DMS79 (cell line): ENCODE measurements at regions not wholly inside any gene's neighbourhood (a gene's known extent, or its start where the extent isn't known, plus 50 kb on each side); places are given as distances from the start of the nearest gene placed in this dataset.

Experiments
- DNase-seq: peaks from one replicate; lab custom pipeline; 2025; lab: John Stamatoyannopoulos, UW

DNA sequence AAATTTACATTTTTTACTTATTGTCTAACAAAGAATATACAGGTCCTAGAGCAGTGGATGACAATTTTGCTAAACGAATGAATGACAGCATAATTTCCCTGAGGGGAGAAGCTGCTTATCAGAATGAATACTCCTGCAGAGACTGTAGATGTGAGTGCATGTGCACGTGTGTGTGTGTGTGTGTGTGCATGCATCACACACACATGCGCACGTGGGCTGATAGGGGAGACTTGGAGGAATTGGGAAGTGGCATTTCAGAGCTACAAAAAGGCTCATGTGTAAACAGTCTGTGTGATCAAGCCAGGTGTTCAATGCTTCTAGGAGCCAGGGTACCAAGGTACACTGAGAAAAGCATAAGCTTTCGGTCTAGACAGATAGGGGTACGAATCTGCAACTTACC, 93.5 kb upstream of the SASH1 start:
- no peak for DNase-seq

DNA sequence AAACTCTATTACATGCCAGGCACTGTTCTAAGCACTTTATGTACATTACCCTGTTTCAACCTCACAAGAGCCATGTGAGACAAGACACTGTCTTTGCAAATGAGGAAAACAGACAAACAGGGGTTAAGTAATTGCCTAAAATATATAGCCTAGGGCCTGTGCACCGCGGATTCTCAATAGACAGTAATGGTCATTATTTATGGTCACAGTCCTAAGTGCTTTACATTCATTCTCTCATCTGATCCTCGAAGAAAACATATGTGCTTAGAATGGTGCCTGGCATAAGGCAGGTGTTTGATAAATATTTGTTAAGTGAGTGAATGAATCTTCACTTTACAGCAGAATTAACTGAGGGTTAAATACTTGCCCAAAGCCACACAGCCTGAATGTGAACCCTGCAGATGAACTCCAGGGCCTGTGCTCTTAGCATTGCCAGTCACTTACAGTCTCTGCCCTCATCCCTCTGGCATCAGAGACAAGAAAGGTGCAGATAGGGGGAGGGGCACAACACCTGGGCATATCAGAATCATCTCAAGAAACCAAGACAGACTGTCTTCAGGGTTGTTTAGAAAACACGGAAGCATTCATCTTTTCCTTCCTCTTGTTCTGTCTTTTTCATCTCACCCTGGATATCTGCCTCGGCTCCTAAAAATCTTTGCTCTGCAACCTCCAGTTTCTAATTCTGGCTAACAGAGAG, 92.8 kb upstream of the SASH1 start:
- no peak for DNase-seq

DNA sequence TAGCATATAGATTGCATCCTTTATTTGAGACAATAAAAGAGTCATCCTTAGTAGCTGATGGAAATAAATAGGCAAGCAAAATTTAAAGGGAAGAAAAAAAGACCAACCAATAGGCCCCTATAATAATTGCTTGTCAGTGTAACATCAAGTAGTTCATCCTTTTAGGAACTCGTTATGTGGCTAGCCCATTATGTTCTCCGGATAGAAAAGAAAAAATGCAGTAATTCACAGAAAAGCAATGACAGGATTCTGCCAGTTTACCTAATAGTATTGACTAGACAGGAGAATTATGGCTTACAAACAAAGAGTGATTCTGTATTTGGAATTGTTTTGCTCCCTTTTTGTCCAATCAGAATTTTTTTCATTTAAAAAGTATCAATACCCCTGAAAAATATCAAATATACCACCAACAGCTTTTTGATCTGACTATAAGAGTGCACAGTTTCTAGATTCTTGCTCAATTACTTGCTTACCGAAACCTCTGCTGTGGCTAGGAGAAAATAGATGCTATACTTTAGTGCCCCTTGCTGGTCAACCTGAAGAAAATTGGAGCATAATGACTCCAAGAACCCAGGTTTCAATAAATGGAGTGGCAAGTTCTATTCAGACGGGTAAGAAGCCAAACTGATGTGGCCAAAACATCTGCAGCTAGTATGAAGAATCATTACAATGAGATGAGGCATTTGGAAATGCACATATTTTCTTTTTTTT, 91.5 kb upstream of the SASH1 start:
- no peak for DNase-seq

DNA sequence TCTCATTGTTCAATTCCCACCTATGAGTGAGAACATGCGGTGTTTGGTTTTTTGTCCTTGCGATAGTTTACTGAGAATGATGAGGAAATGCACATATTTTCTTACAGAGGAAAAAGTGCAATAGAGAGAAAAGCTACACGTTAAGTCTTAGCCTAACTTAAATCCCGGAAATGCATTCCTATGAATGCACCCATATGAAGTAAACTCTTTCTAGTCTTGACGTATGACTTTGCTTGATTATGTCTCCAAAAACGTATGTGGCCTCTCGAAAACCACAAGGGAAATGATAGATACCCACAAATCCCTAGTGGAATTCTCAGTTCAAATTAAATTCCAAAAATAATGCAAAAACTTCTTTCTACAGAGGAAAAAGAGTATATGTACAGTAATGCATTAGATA, 90.7 kb upstream of the SASH1 start:
- no peak for DNase-seq

DNA sequence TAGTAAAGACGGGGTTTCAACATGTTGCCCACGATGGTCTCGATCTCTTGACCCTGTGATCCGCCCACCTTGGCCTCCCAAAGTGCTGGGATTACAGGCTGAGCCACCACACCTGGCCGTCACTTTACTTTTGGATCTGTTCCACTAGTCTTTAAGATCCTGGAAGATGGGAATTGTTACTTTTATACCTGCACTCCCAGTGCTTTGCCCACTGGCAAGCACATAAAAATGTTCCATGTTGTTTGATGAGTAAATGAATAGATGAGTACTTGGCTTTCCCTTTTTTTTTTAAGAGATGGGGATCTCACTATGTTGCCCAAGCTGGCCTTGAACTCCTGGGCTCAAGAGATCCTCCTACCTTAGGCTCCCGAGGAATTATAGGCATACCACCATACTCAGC, 84.8 kb upstream of the SASH1 start:
- DNase-seq = no peak

DNA sequence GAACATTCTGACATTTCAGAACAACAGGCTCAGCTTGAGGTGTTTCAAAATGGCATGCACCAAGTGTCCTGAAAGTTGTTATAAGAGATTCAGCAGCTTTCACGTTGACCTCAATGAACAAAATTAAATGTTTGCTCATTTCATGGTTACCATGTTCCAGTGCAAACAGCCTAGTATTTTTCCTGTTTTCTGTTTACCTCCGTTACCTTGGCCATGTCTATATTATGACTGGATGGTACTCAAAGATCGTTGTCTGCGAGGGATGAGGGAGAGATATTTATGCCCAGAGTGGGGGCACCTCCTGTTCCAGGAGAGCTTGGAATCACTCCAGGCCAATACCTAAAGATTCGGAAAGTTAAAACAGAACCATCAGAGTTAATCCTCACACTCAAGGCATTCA, 83.8 kb upstream of the SASH1 start:
- DNase-seq = no peak

DNA sequence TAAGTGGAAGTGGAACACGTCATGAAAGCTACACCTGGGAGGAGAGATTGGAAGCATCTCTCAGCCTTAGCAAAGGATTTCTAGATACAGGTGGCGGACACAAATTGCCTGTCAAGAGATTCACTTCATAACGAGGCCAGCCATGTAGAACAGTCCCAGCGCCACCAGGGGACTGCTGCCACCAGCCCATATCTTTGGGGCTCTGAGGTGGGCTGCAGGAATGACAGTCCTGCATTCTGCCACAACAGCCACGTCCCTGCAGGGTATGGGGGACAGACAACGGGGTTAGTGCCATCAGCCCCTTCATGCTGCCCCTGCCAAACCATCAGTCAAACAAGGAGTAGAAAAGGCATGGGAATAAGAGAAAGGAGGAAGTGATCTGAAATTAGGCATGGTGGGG, 81.2 kb upstream of the SASH1 start:
- DNase-seq = no peak

DNA sequence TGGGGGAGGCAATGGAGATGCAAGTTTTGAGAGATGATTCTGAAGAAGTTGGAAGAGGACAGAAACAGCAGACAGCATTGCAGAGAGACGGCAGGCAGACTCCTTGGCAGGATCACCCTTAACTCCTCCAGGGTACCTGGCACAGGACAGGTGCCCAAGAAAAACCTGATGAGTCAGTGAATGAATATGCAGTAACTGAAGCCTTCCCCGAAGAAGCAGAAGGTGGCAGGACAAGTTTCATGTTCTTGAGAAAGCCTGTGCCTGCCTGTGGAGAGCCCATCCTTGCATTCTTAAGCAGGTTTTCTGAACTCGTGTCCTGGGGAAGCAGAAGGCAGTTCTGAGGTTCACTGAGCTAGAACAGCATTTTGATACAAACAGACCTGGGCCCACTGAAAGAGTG, 79.6 kb upstream of the SASH1 start:
- DNase-seq = no peak

DNA sequence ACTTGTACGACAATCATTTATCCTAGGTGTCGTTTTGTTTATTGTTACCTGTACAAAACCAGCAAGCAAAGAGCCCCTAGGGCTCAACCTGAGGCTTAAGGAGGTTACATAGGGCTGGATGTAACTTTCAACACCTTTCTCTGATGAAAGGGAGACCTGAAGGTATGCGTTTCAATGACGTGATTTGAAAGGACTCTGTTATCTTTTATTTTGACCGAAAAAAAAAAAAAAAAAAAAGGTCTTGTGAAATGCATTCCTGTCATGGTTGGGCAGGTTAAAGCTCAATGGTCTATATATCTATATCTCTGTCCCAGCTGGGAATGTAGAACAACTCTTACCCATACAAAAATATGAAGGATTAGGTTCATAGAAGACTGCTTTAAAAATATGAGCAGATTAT, 78.7 kb upstream of the SASH1 start:
- no peak for DNase-seq

DNA sequence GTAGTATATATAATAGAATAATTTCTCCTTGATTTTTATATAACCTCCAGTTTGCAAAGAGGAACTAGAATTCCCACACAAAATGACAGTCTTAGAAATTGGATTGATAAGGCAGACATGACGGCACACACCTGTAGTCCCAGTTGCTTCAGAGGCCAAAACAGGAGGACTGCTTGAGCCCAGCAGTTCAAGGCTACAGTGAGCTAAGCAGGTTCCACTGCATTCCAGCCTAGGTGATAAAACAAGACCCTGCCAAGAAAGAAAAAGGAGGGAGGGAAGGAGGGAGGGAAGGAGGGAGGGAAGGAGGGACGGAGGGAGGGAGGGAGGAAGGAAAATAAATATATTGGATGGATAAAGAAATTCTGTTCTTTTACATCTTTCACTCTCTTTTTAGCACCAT, 77.6 kb upstream of the SASH1 start:
- no peak for DNase-seq

DNA sequence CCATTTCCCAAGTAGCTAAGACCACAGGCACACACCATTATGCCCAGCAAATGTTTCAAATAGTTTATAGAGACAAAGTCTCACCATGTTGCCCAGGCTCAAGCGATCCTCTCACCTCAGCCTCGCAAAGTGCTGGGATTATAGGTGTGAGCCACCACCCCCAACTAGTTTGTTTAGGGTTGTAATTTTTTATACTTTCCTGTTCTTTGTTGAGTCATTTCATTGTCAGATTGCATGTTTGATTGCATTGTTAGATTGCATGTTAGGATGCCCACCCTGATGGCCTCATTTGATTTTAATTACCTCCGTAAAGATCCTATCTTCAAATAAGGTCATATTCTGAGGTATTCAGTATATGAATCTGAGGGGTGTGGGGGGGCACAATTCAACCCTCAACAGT, 73.3 kb upstream of the SASH1 start:
- no peak for DNase-seq

DNA sequence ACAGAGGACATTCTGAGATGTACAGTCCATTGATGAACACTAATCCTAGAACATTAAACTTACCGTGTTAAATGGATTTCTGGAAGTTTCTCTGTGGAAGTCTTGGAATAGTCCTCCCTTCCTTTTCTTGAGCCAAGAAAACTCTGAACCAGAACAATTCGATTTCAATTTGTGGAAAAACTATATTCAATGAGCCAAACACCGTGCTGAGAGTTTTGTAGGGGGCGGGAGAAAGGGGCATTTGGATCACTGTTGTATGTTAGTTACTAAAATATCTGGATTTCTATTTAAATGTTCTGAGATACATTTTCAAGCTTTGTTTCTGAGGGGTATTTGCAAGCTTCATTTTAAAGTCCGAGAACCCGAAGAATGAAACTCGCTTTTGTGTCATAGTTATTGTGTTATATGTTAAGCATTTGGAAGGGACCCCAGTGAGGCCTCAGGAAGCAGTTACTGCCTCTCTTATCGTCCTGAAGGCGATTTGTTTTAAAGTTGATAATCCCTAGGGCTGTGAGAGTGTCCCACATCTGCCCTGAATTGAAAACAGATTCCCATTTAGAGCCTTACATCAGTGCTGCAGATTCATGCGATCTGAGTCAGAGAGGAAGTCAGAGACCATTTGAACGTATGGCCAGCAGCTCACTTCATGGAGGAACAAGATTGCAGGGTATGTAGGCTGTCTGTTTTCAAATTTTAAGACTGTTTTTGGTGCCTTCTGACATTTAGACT, 70.8 kb upstream of the SASH1 start:
- DNase-seq = no peak

DNA sequence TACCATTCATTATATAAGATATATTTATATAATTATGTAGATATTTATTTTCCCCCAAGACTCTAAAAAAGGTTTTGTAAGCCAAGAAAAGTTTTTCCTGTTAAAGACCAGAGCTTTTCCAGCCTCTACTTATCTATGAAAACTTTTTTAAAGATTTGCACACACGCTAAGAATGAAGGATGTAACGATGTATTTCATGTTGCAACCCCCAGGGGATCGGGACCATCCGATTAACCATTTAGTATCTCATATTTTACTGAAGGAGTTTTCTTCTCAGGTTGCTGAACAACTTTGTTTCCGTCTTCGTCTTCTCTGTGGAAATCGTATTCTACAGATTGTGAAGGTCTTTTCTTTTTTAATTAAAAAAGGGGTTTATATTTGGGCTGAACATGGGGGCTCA, 70.0 kb upstream of the SASH1 start:
- no peak for DNase-seq

DNA sequence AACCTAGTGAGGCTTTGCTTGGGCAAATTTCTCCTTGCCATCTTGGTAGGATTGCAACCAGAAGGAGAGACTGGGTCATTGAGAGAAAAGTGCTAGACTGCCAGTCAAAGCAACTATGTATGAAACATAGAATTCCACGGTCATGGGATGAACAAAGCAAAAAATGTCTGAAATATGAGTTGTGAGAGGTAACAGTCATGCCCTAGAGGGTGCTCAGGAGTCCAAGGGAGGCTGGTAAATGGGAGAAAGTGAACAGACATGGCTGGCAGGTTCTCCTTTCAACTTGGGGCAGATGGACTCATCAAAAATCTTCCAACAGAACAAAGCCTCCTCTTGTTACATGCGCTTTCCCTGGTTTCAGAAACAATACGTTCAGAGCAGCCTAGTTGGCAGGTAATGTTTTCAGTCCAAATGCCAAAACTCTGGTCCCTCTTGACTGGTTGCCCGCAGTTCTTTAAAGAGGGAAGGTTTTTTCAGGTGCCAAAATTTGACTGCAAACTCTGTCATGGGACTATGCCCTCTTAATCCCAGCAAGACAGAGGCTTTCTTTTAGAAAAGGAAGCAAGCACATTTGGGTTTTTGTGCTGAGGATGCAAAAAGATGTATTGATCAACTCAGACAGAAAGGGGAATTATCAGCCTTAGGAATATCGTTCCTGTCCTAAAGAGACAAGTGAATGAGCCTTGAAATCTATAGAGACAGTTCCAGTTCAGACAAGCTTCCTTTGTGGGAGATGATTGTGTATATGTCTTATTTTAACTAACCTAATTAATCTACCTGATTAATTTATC, 68.5 kb upstream of the SASH1 start:
- no peak for DNase-seq

DNA sequence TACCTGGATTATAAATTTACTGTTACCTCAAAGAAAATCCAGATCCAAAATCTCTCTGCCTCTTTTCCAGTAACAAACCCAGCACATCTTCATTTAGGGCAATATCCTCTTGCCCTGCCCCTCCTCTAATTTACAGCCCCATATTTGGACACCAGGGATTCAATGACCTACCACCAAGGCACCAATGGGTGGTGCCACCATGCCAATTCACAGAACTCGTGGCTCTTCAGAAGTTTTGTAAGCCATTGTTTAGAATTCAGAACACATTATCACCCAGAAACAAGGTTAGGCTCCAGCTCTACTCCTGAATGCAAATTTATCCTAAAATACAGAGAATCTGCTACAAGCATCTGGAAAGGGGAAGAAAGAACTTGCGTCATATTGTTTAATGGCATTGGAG, 67.8 kb upstream of the SASH1 start:
- no peak for DNase-seq

DNA sequence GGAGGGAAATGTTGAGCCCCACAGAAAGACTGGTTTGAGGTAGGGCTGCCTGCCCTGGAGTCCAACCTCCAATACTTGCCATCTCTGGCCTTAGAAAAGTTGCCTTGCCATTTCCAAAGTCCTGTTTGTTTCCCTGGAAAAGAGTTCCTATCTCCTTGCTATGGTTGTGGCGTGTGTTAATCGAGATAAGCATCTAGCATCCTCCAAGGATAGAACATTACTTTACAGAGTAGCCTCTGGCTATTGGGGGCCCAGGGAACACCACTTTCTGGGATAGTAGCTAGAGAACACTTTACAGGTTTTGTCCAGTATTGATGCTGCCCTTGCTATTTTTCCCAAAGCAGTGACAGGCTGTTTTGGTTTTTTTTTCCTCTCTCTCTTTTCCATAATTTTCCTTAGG, 57.4 kb upstream of the SASH1 start:
- no peak for DNase-seq

DNA sequence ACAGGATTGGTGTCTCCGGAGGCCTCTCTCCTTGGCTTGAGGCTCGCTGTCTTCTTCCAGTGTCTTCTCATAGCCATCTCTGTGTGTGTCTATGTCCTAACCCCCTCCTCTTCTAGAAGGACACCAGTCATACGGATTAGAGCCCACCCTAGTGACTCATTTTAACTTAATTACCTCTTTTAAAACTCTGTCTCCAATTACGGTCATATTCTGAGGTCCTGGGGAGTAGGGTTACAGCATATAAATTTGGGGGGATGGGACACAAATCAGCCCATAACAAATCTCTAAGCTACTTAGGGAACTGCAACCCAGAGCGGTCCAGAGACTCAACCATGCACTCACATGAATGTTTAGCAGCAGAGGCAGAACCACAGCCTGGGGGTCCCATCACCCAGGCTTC, 56.1 kb upstream of the SASH1 start:
- no peak for DNase-seq

DNA sequence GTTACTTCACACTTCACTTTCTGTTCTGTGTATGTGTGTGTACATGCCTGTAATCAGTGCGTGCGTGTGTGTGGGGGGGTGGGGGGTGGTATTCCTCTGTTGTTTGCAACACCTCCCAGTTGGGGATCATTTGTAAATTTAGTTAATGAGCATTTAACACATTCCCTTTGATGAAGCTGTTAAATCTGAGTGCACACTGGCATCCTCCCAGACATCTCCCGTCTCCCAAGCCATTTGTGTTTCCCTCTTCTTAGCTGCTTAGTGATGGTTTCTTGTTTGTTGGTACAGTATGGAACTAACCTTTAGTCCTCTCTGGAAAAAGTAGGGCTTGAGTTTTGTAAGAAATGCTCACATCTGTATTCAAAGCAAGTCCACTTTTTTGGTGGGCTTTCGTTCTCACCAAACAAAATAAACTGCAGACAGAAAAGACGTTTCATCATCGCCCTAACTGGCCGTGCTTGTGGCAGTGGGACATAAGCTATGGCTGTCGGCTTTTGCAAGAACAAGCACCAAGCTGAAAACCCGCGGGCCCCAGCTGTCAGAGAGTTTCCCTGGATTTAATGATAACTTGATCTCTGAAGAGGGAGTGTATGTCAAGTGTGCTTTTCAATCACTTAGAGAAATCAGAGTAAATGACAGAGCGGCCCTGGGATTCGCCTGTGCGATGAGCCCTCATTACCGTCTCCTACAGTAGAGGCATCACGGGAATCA, 54.9 kb upstream of the SASH1 start:
- DNase-seq = no peak

DNA sequence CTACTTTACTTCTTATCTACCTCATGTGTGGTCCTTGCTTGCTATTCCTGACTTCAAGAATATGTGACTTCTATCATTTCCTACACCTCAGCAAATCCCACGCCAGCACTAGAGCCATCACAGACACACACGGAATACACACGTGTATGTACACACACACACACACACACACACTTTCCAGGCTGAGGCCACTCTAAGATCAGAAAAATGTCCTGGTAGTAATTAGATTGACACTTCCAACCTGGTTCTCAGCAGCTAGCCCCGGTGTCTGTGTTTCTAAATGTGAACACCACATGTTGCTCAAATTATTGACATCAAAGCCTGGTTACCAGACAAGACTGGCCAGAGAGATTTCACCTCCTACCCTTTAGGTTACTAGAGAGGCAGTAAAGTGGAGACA, 54.1 kb upstream of the SASH1 start:
- DNase-seq = no peak

DNA sequence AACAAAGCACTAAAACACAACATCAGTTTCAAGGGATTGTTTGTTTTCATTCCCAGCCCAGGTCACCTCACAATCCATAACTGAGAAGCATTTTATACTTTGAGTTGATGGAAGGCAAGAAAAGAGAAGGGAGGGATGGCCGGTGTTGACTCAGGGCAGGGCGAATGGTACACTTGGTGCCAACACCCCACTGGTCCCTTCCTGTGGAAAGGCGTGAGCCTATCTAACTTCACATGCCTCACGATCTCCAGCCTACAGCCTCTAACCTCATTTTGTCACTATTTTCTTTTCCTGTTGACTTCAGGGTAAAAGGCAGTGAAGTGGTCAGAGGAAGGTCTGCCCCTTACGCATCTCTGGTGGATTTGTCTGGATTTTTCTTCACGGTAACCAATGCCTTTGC, 53.5 kb upstream of the SASH1 start:
- no peak for DNase-seq

DNA sequence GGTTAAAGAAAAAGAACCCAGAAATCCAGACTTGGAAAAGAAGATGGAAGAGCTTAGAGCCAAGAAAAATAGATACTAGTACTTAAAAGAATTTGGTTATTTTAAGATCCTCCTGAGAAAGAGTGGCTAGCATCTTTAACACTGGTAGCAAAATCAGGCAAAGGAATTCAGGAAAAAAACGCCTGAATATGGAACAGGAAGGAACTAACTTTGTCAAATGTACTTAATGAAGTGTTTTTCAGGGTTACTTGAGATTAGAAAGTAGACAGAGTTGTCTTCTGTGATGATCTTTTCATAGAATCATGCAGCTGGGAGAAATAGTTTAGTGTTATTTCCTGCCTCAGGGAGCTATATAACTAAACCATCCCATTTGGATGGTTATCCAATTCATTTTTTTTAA, 50.8 kb upstream of the SASH1 start:
- no peak for DNase-seq
